GM23338 (cell line): ENCODE measurements at regions not wholly inside any gene's neighbourhood (a gene's known extent, or its start where the extent isn't known, plus 50 kb on each side); places are given as distances from the start of the nearest gene placed in this dataset.

Experiments
- ATAC-seq: fragments of 200-7000 bp; cut with Tn5 transposase; 3 replicates; pipeline ENCODE4 v1.9.1; 2020
- DNase-seq: peaks from one replicate; pipeline ENCODE4 v3.0.0-alpha.2; 2015; ENCODE audit warnings: low spot score
- H2AFZ ChIP-seq: fragments of 200-600 bp; sonication (generic); 2 replicates; pipeline ENCODE4 v1.8.0; 2016; ENCODE audit warnings: antibody characterized with exemption, mild to moderate bottlenecking, moderate library complexity
- H3F3A ChIP-seq: fragments of 200-600 bp; sonication (generic); replicated peaks from 2 replicates; pipeline ENCODE4 v1.8.0; 2017; ENCODE audit warnings: antibody characterized with exemption, mixed run types, low read depth
- H3K27ac ChIP-seq: fragments of 200-600 bp; sonication (generic); 2 replicates; pipeline ENCODE4 v1.6.1; 2016; ENCODE audit warnings: low read depth
- H3K27me3 ChIP-seq: fragments of 200-600 bp; sonication (generic); 2 replicates; pipeline ENCODE4 v1.8.0; 2016; ENCODE audit warnings: mild to moderate bottlenecking, mixed run types, moderate library complexity; ENCODE audit not compliant: insufficient read depth
- H3K36me3 ChIP-seq: fragments of 200-600 bp; sonication (generic); 2 replicates; pipeline ENCODE4 v1.8.0; 2016; ENCODE audit warnings: mild to moderate bottlenecking; ENCODE audit not compliant: insufficient read depth
- H3K4me1 ChIP-seq: fragments of 200-600 bp; sonication (generic); 2 replicates; pipeline ENCODE4 v1.8.0; 2016; ENCODE audit warnings: mild to moderate bottlenecking, moderate library complexity; ENCODE audit not compliant: insufficient read depth
- H3K4me2 ChIP-seq: fragments of 200-600 bp; sonication (generic); 2 replicates; pipeline ENCODE4 v1.7.1; 2017; ENCODE audit warnings: mixed run types
- H3K4me3 ChIP-seq: fragments of 200-600 bp; sonication (generic); 2 replicates; pipeline ENCODE4 v1.6.1; 2016; ENCODE audit warnings: mixed run types
- H3K79me2 ChIP-seq: fragments of 200-600 bp; sonication (generic); replicated peaks from 2 replicates; pipeline ENCODE4 v1.8.0; 2017; ENCODE audit warnings: mild to moderate bottlenecking; ENCODE audit not compliant: insufficient read depth
- H3K9me2 ChIP-seq: fragments of 200-600 bp; sonication (generic); 2 replicates; pipeline ENCODE4 v1.8.0; 2017; ENCODE audit not compliant: insufficient read depth
- H4K20me1 ChIP-seq: fragments of 200-600 bp; sonication (generic); replicated peaks from 2 replicates; pipeline ENCODE4 v1.8.0; 2017; ENCODE audit warnings: mild to moderate bottlenecking; ENCODE audit not compliant: insufficient read depth
- H3K27ac Mint-ChIP-seq: 2 replicates; pipeline ENCODE4 v1.8.0; 2020; ENCODE audit warnings: inconsistent platforms, mild to moderate bottlenecking, moderate library complexity, mixed read lengths
- H3K27me3 Mint-ChIP-seq: 3 replicates; pipeline ENCODE4 v1.8.0; 2022; ENCODE audit warnings: low read depth, mild to moderate bottlenecking, moderate library complexity, mixed read lengths, inconsistent platforms; ENCODE audit not compliant: insufficient read depth, poor library complexity
- H3K36me3 Mint-ChIP-seq: 3 replicates; pipeline ENCODE4 v1.8.0; 2021; ENCODE audit warnings: low read depth, mild to moderate bottlenecking, inconsistent platforms, moderate library complexity, mixed read lengths
- H3K4me1 Mint-ChIP-seq: 3 replicates; pipeline ENCODE4 v1.8.0; 2020; ENCODE audit warnings: mild to moderate bottlenecking, inconsistent platforms, mixed read lengths
- H3K4me3 Mint-ChIP-seq: 3 replicates; pipeline ENCODE4 v1.8.0; 2021; ENCODE audit warnings: moderate library complexity, mild to moderate bottlenecking, inconsistent platforms, mixed read lengths
- H3K9me3 Mint-ChIP-seq: 3 replicates; pipeline ENCODE4 v1.8.0; 2020; ENCODE audit warnings: moderate library complexity, mild to moderate bottlenecking, inconsistent platforms, mixed read lengths
- CREB1 ChIP-seq: fragments of 250-450 bp; sonication (Bioruptor Pico); IDR thresholded peaks from 2 replicates; pipeline ENCODE4 v1.5.0; 2020; ENCODE audit warnings: low read depth, mild to moderate bottlenecking, moderate library complexity
- CTCF ChIP-seq, 2 experiments: fragments of 200-600 bp in 1 of 2; sonication (generic) in 1 of 2; conservative IDR thresholded peaks; 2 replicates each; pipeline versions ENCODE4 v1.5.1 to v1.6.1; 2016 to 2017; ENCODE audit warnings: antibody characterized with exemption in 2 of 2, low read depth in 2 of 2, mild to moderate bottlenecking in 2 of 2, moderate library complexity in 1 of 2
- EZH2phosphoT487 ChIP-seq: fragments of 200-600 bp; sonication (generic); IDR thresholded peaks from one replicate; pipeline ENCODE4 v1.8.1; 2018; ENCODE audit warnings: antibody characterized with exemption; ENCODE audit not compliant: unreplicated experiment
- JUNB ChIP-seq: IDR thresholded peaks from one replicate; pipeline ENCODE4 v1.6.1; 2016; ENCODE audit warnings: antibody characterized with exemption; ENCODE audit not compliant: unreplicated experiment
- POLR2AphosphoS5 ChIP-seq: IDR thresholded peaks from 2 replicates; pipeline ENCODE4 v1.6.1; 2016; ENCODE audit warnings: antibody characterized with exemption, low read depth
- ZNF114 ChIP-seq: fragments of 250-450 bp; sonication (Bioruptor Pico); IDR thresholded peaks from 2 replicates; pipeline ENCODE4 v1.5.0; 2020; ENCODE audit warnings: mild to moderate bottlenecking, moderate library complexity
- ZNF331 ChIP-seq: fragments of 250-450 bp; sonication (Bioruptor Pico); IDR thresholded peaks from 2 replicates; pipeline ENCODE4 v1.5.0; 2020; ENCODE audit warnings: low read depth, mild to moderate bottlenecking, moderate library complexity
- TF ChIP-seq, protein P1 (sequence below): IDR thresholded peaks from one replicate; pipeline ENCODE4 v1.6.1; 2018; ENCODE audit warnings: antibody characterized with exemption; ENCODE audit not compliant: unreplicated experiment
- TF ChIP-seq, protein P2 (sequence below): IDR thresholded peaks from 2 replicates; pipeline ENCODE4 v1.6.1; 2016; ENCODE audit warnings: antibody characterized with exemption

DNA sequence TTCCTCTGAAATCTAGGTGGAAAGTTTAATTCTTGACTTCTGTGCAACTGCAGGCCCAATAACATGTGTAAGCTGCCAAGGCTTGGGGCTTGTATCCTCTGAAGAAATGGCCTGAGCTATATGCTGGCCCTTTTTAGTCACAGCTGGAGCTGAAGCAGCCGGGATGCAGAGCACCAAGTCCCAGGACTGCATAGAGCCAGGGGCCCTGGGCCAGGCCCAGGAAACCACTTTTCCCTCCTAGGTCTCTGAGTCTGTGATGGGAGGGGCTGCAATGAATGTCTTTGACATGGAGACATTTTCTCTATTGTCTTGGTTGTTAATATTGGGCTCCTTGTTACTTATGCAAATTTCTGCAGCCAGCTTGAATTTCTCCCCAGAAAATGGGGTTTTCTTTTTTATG, 588.5 kb downstream of the CENPC start (continued):
- TF ChIP-seq CTCF (conservative IDR thresholded peaks at IDR 0.05; ENCODE audit: low read depth in 2 of 2) (no peak), EZH2phosphoT487 (no peak), ZNF114 (no peak), POLR2AphosphoS5 (no peak)
- TF ChIP-seq, protein P1, sequence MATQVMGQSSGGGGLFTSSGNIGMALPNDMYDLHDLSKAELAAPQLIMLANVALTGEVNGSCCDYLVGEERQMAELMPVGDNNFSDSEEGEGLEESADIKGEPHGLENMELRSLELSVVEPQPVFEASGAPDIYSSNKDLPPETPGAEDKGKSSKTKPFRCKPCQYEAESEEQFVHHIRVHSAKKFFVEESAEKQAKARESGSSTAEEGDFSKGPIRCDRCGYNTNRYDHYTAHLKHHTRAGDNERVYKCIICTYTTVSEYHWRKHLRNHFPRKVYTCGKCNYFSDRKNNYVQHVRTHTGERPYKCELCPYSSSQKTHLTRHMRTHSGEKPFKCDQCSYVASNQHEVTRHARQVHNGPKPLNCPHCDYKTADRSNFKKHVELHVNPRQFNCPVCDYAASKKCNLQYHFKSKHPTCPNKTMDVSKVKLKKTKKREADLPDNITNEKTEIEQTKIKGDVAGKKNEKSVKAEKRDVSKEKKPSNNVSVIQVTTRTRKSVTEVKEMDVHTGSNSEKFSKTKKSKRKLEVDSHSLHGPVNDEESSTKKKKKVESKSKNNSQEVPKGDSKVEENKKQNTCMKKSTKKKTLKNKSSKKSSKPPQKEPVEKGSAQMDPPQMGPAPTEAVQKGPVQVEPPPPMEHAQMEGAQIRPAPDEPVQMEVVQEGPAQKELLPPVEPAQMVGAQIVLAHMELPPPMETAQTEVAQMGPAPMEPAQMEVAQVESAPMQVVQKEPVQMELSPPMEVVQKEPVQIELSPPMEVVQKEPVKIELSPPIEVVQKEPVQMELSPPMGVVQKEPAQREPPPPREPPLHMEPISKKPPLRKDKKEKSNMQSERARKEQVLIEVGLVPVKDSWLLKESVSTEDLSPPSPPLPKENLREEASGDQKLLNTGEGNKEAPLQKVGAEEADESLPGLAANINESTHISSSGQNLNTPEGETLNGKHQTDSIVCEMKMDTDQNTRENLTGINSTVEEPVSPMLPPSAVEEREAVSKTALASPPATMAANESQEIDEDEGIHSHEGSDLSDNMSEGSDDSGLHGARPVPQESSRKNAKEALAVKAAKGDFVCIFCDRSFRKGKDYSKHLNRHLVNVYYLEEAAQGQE: no peak
- TF ChIP-seq, protein P2, sequence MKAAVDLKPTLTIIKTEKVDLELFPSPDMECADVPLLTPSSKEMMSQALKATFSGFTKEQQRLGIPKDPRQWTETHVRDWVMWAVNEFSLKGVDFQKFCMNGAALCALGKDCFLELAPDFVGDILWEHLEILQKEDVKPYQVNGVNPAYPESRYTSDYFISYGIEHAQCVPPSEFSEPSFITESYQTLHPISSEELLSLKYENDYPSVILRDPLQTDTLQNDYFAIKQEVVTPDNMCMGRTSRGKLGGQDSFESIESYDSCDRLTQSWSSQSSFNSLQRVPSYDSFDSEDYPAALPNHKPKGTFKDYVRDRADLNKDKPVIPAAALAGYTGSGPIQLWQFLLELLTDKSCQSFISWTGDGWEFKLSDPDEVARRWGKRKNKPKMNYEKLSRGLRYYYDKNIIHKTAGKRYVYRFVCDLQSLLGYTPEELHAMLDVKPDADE: no peak

GRCh38 chr4:66956426-66956825, 588.9 kb downstream of the CENPC start:
- no peak overlapping the region for H3K4me3 ChIP-seq
- H3K4me1 ChIP-seq: peaks cover 7% of the 10 kb centered on the region; the same call in 1 of the 2 replicates
- no peak for TF ChIP-seq JUNB
- TF ChIP-seq, protein P1: no peak
- TF ChIP-seq, protein P2: no peak
- no peak for TF ChIP-seq ZNF114
- no peak for TF ChIP-seq POLR2AphosphoS5
- TF ChIP-seq CTCF (conservative IDR thresholded peaks at IDR 0.05; ENCODE audit: low read depth in 2 of 2): no peak
- TF ChIP-seq CREB1 (CRISPR knock-in tag): no peak
- TF ChIP-seq ZNF331 (CRISPR knock-in tag): no peak
- TF ChIP-seq EZH2phosphoT487: no peak
- DNase-seq (no peak), ATAC-seq (no peak)
- no peaks in the 10 kb centered on the region for H3K79me2 ChIP-seq
- H3K4me2 ChIP-seq: no peak overlapping the region
- Mint-ChIP-seq H3K9me3 (no peaks in the 10 kb centered on the region), H3K27me3 (peaks cover 1% of the 10 kb centered on the region), H3K27ac (no peak overlapping the region), H3K4me1 (peaks cover 9% of the 10 kb centered on the region), H3K4me3 (no peak overlapping the region), H3K36me3 (no peaks in the 10 kb centered on the region)
- H3K27me3 ChIP-seq: no peaks in the 10 kb centered on the region
- H2AFZ ChIP-seq: peak overlapping the region; percentile 88
- H4K20me1 ChIP-seq: no peaks in the 10 kb centered on the region
- no peaks in the 10 kb centered on the region for H3F3A ChIP-seq
- H3K27ac ChIP-seq: no peak overlapping the region
- H3K36me3 ChIP-seq: no peaks in the 10 kb centered on the region
- peaks cover 7% of the 10 kb centered on the region for H3K9me2 ChIP-seq
